PC-3 (cell line): ENCODE measurements at regions not wholly inside any gene's neighbourhood (a gene's known extent, or its start where the extent isn't known, plus 50 kb on each side); places are given as distances from the start of the nearest gene placed in this dataset.

Experiments
- ATAC-seq: fragments of 200-7000 bp; cut with Tn5 transposase; 2 replicates; pipeline ENCODE4 v1.9.1; 2020; ENCODE audit warnings: mild to moderate bottlenecking, moderate library complexity
- BruUV-seq: library from RNA; stranded (reverse); fragments of 400-500 nt; replicated peaks from 2 replicates; lab custom pipeline; 2021; lab: Mats Ljungman, UMichigan
- CTCF ChIA-PET: fragments of 300-600 bp; sonication (Branson Sonifier 250); formaldehyde crosslinking; loops from one replicate; lab custom pipeline; 2022; ENCODE audit warnings: antibody characterized with exemption; lab: Charles Lee
- POLR2A ChIA-PET: fragments of 300-600 bp; sonication (Branson Sonifier 250); formaldehyde crosslinking; loops from one replicate; lab custom pipeline; 2022; ENCODE audit warnings: antibody characterized with exemption; ENCODE audit not compliant: unreplicated experiment; lab: Charles Lee
- DNase-seq: peaks from one replicate; pipeline ENCODE4 v3.0.0-alpha.2; 2015
- H2AFZ ChIP-seq: fragments of 300-600 bp; sonication (generic); 2 replicates; pipeline ENCODE4 v1.6.0; 2016; ENCODE audit warnings: antibody characterized with exemption, low read length
- H3F3A ChIP-seq: fragments of 300-600 bp; sonication (generic); one replicate; pipeline ENCODE4 v1.6.0; 2017; ENCODE audit warnings: antibody characterized with exemption, low read length, control low read depth, mild to moderate bottlenecking; ENCODE audit not compliant: unreplicated experiment
- H3K27ac ChIP-seq: fragments of 300-600 bp; sonication (generic); 2 replicates; pipeline ENCODE4 v1.5.1; 2016; ENCODE audit warnings: mild to moderate bottlenecking, low read length
- H3K27me3 ChIP-seq: fragments of 300-600 bp; sonication (generic); 2 replicates; pipeline ENCODE4 v1.6.1; 2016; ENCODE audit warnings: low read length, mixed read lengths
- H3K36me3 ChIP-seq: fragments of 300-600 bp; sonication (generic); 2 replicates; pipeline ENCODE4 v1.6.1; 2016; ENCODE audit warnings: low read depth, mixed run types, low read length, mixed read lengths
- H3K4me1 ChIP-seq: fragments of 300-600 bp; sonication (generic); 2 replicates; pipeline ENCODE4 v1.5.1; 2016; ENCODE audit warnings: low read length; ENCODE audit not compliant: insufficient read depth
- H3K4me2 ChIP-seq: fragments of 300-600 bp; sonication (generic); 2 replicates; pipeline ENCODE4 v1.6.0; 2016; ENCODE audit warnings: low read length
- H3K4me3 ChIP-seq: fragments of 300-600 bp; sonication (generic); 2 replicates; pipeline ENCODE4 v1.5.1; 2016; ENCODE audit warnings: mild to moderate bottlenecking, low read length, mixed read lengths
- H3K79me2 ChIP-seq: fragments of 300-600 bp; sonication (generic); 2 replicates; pipeline ENCODE4 v1.6.1; 2017; ENCODE audit warnings: low read length, mixed read lengths
- H3K9ac ChIP-seq: fragments of 300-600 bp; sonication (generic); 2 replicates; pipeline ENCODE4 v1.6.0; 2016; ENCODE audit warnings: mild to moderate bottlenecking, low read length
- H3K9me2 ChIP-seq: fragments of 300-600 bp; sonication (generic); replicated peaks from 2 replicates; pipeline ENCODE4 v1.6.1; 2016; ENCODE audit warnings: mixed run types, low read length, mixed read lengths
- H3K9me3 ChIP-seq: fragments of 300-600 bp; sonication (generic); 2 replicates; pipeline ENCODE4 v1.6.1; 2016; ENCODE audit warnings: low read length, mixed read lengths
- H4K20me1 ChIP-seq: fragments of 300-600 bp; sonication (generic); 2 replicates; pipeline ENCODE4 v1.6.1; 2016; ENCODE audit warnings: low read length, mixed read lengths
- CTCF ChIP-seq: fragments of 300-600 bp; sonication (generic); conservative IDR thresholded peaks from 2 replicates; pipeline ENCODE4 v1.5.1; 2017; ENCODE audit warnings: antibody characterized with exemption, low read depth, mild to moderate bottlenecking, low read length
- EZH2 ChIP-seq: fragments of 300-600 bp; sonication (generic); IDR thresholded peaks from one replicate; pipeline ENCODE4 v1.6.1; 2017; ENCODE audit warnings: antibody characterized with exemption, mild to moderate bottlenecking, low read length; ENCODE audit not compliant: unreplicated experiment
- EZH2phosphoT487 ChIP-seq: fragments of 300-600 bp; sonication (generic); IDR thresholded peaks from 2 replicates; pipeline ENCODE4 v1.6.1; 2018; ENCODE audit warnings: mild to moderate bottlenecking, antibody characterized with exemption, low read length, borderline replicate concordance
- intact Hi-C: fragments of 100-400 bp; cut with micrococcal nuclease; formaldehyde crosslinking; loops from 2 replicates; pipeline ENCODE4 v1.9.0; 2023

GRCh38 chr5:159424123-159424522 is 93.8 kb upstream of the IL12B start:
- H3K79me2 ChIP-seq = no peaks in the 10 kb centered on the region
- H3K27me3 ChIP-seq = no peaks in the 10 kb centered on the region
- no peaks in the 10 kb centered on the region for H4K20me1 ChIP-seq
- no peaks in the 10 kb centered on the region for H3K4me1 ChIP-seq
- H3F3A ChIP-seq = no peaks in the 10 kb centered on the region
- H3K9me3 ChIP-seq = no peaks in the 10 kb centered on the region
- DNase-seq (no peak), ATAC-seq (no peak)
- no peaks in the 10 kb centered on the region for H3K9me2 ChIP-seq
- no peaks in the 10 kb centered on the region for H3K36me3 ChIP-seq
- POLR2A ChIA-PET = no interaction called here
- H3K27ac ChIP-seq = no peak overlapping the region
- intact Hi-C loops = no loop called here
- no TSS peak for BruUV-seq
- H2AFZ ChIP-seq = no peak overlapping the region
- no peak overlapping the region for H3K4me2 ChIP-seq
- CTCF ChIA-PET = no interaction called here
- no peak overlapping the region for H3K9ac ChIP-seq
- TF ChIP-seq EZH2phosphoT487 (no peak), CTCF (no peak), EZH2 (no peak)
- no peak overlapping the region for H3K4me3 ChIP-seq

GRCh38 chr5:159426694-159427093 is 96.4 kb upstream of the IL12B start:
- ATAC-seq = no peak
- CTCF ChIA-PET = no interaction called here

GRCh38 chr5:159427180-159428012 is 97.1 kb upstream of the IL12B start:
- H3K4me3 ChIP-seq = no peak overlapping the region
- H3K9me3 ChIP-seq = no peaks in the 10 kb centered on the region
- ATAC-seq (no peak), DNase-seq (no peak)
- intact Hi-C loops = no loop called here
- no peaks in the 10 kb centered on the region for H3F3A ChIP-seq
- no TSS peak for BruUV-seq
- no peak for TF ChIP-seq EZH2
- no peak for TF ChIP-seq CTCF
- no peak for TF ChIP-seq EZH2phosphoT487
- no peak overlapping the region for H2AFZ ChIP-seq
- no peak overlapping the region for H3K27ac ChIP-seq
- no peaks in the 10 kb centered on the region for H3K4me1 ChIP-seq
- no peaks in the 10 kb centered on the region for H3K9me2 ChIP-seq
- H3K4me2 ChIP-seq = no peak overlapping the region
- H4K20me1 ChIP-seq = no peaks in the 10 kb centered on the region
- POLR2A ChIA-PET = no interaction called here
- no peak overlapping the region for H3K9ac ChIP-seq
- H3K79me2 ChIP-seq = no peaks in the 10 kb centered on the region
- no peaks in the 10 kb centered on the region for H3K27me3 ChIP-seq
- CTCF ChIA-PET = no interaction called here
- H3K36me3 ChIP-seq = no peaks in the 10 kb centered on the region

More at GRCh38 chr5:159426694-159427093, 96.4 kb upstream of the IL12B start:
- intact Hi-C loops = no loop called here
- Histone ChIP-seq H3F3A (no peaks in the 10 kb centered on the region), H4K20me1 (no peaks in the 10 kb centered on the region), H3K4me3 (no peak overlapping the region), H3K4me2 (no peak overlapping the region), H3K27ac (no peak overlapping the region), H3K9me3 (no peaks in the 10 kb centered on the region), H3K9ac (no peak overlapping the region), H2AFZ (no peak overlapping the region), H3K9me2 (no peaks in the 10 kb centered on the region), H3K36me3 (no peaks in the 10 kb centered on the region), H3K79me2 (no peaks in the 10 kb centered on the region), H3K27me3 (no peaks in the 10 kb centered on the region), H3K4me1 (no peaks in the 10 kb centered on the region)
- no peak for DNase-seq
- BruUV-seq = no TSS peak
- no peak for TF ChIP-seq EZH2phosphoT487
- POLR2A ChIA-PET = no interaction called here
